Endothelial cell of umbilical vein (primary cell): ENCODE measurements at regions not wholly inside any gene's neighbourhood (a gene's known extent, or its start where the extent isn't known, plus 50 kb on each side); places are given as distances from the start of the nearest gene placed in this dataset.
"Not testable (repeated sequence)": the region's sequence is repeated elsewhere in the genome, so short reads cannot be mapped to it uniquely, and the experiment has no call there.

Experiments used
- BruUV-seq: library from RNA; stranded (reverse); fragments of 400-500 nt; replicated peaks from 2 replicates; lab custom pipeline; 2021; lab: Mats Ljungman, UMichigan
- CTCF ChIA-PET: fragments of 300-600, 350-600 bp; sonication (Branson Sonifier 250); formaldehyde crosslinking; loops from one replicate; lab custom pipeline; 2021; ENCODE audit warnings: antibody characterized with exemption, inconsistent platforms; lab: Charles Lee
- POLR2A ChIA-PET: fragments of 300-600, 350-600 bp; sonication (Branson Sonifier 250); formaldehyde crosslinking; loops from one replicate; lab custom pipeline; 2021; ENCODE audit warnings: antibody characterized with exemption, inconsistent platforms; lab: Charles Lee
- DNase-seq: peaks from one replicate; pipeline ENCODE4 v3.0.0-alpha.2; 2011; ENCODE audit warnings: low read depth, low spot score
- FAIRE-seq: peaks from 2 replicates; lab custom pipeline; 2011; peaks lifted over from hg19 to GRCh38; lab: Jason Lieb, UNC
- H2AFZ ChIP-seq: 2 replicates; pipeline ENCODE4 v1.6.0; 2012; ENCODE audit warnings: low read depth, low read length, control low read depth, inconsistent platforms
- H3K27ac ChIP-seq: 2 replicates; pipeline ENCODE4 v1.5.1; 2011; ENCODE audit warnings: low read depth, mild to moderate bottlenecking, control low read depth, low read length, moderate library complexity; ENCODE audit not compliant: insufficient read depth
- H3K27me3 ChIP-seq, 2 experiments: 2 replicates each; pipeline versions ENCODE4 v1.6.0 to v1.6.1; 2011; ENCODE audit warnings: low read length in 2 of 2, mixed read lengths in 1 of 2; ENCODE audit not compliant: control insufficient read depth in 2 of 2, insufficient read depth in 2 of 2
- H3K36me3 ChIP-seq, 2 experiments: 2 replicates in 1 of 2; 3 replicates in 1 of 2; pipeline ENCODE4 v1.5.1; 2011; ENCODE audit warnings: low read length in 2 of 2, mild to moderate bottlenecking in 1 of 2, moderate library complexity in 1 of 2; ENCODE audit not compliant: control insufficient read depth in 2 of 2, insufficient read depth in 2 of 2; ENCODE audit errors: extremely low read depth in 1 of 2
- H3K4me1 ChIP-seq: 3 replicates; pipeline ENCODE4 v1.5.1; 2011; ENCODE audit warnings: mild to moderate bottlenecking, low read length; ENCODE audit not compliant: control insufficient read depth, insufficient read depth; ENCODE audit errors: extremely low read depth
- H3K4me2 ChIP-seq: 2 replicates; pipeline ENCODE4 v1.6.1; 2011; ENCODE audit warnings: low read length, control low read depth, mixed read lengths; ENCODE audit not compliant: insufficient read depth
- H3K4me3 ChIP-seq, 3 experiments: fragments of 200-600 bp in 1 of 3; sonication (generic), shearing (Covaris generic) in 1 of 3; replicated peaks in 1 of 3; 2 replicates each; pipeline ENCODE4 v1.5.1; 2011 to 2016; ENCODE audit warnings: control low read depth in 3 of 3, low read length in 3 of 3, mild to moderate bottlenecking in 2 of 3, inconsistent platforms in 1 of 3, low read depth in 1 of 3, moderate library complexity in 1 of 3; ENCODE audit not compliant: insufficient read depth in 1 of 3
- H3K79me2 ChIP-seq: 2 replicates; pipeline ENCODE4 v1.6.0; 2012; ENCODE audit warnings: low read length, inconsistent platforms; ENCODE audit not compliant: control insufficient read depth, insufficient read depth
- H3K9ac ChIP-seq: replicated peaks from 2 replicates; pipeline ENCODE3; 2011; ENCODE audit warnings: low read length, control low read depth; ENCODE audit not compliant: insufficient read depth; ENCODE audit errors: extremely low read depth
- H3K9me1 ChIP-seq: replicated peaks from 3 replicates; pipeline ENCODE4 v1.6.0; 2011; ENCODE audit warnings: mild to moderate bottlenecking, low read length; ENCODE audit not compliant: control insufficient read depth, insufficient read depth; ENCODE audit errors: extremely low read depth
- H3K9me3 ChIP-seq: replicated peaks from 2 replicates; pipeline ENCODE4 v1.5.1; 2012; ENCODE audit warnings: low read length, inconsistent platforms; ENCODE audit not compliant: control insufficient read depth, insufficient read depth
- H4K20me1 ChIP-seq: replicated peaks from 2 replicates; pipeline ENCODE3; 2011; ENCODE audit warnings: mild to moderate bottlenecking, low read length; ENCODE audit not compliant: control insufficient read depth, insufficient read depth; ENCODE audit errors: extremely low read depth
- CTCF ChIP-seq, 2 donors: IDR thresholded peaks; 1 replicate in 1 of 2; 2 replicates in 1 of 2; pipeline ENCODE4 v1.5.1; 2011; ENCODE audit warnings: low read length in 2 of 2, mild to moderate bottlenecking in 2 of 2, moderate library complexity in 2 of 2, control low read depth in 1 of 2, inconsistent platforms in 1 of 2, low read depth in 1 of 2; ENCODE audit not compliant: insufficient read depth in 1 of 2; ENCODE audit errors: extremely low read depth in 1 of 2
- EZH2 ChIP-seq: IDR thresholded peaks from 2 replicates; pipeline ENCODE4 v1.6.1; 2012; ENCODE audit warnings: borderline replicate concordance, low read depth, mild to moderate bottlenecking, moderate library complexity, low read length, inconsistent platforms; ENCODE audit not compliant: severe bottlenecking
- FOS ChIP-seq: IDR thresholded peaks from 2 replicates; pipeline ENCODE4 v1.6.1; 2011; ENCODE audit warnings: mild to moderate bottlenecking, low read length, moderate library complexity, borderline replicate concordance; ENCODE audit not compliant: insufficient read depth
- GATA2 ChIP-seq: IDR thresholded peaks from 2 replicates; pipeline ENCODE4 v1.7.0; 2011; ENCODE audit warnings: low read depth, mild to moderate bottlenecking, moderate library complexity, mixed read lengths, low read length; ENCODE audit not compliant: insufficient read length, insufficient read depth
- JUN ChIP-seq: IDR thresholded peaks from 2 replicates; pipeline ENCODE4 v1.6.1; 2011; ENCODE audit warnings: borderline replicate concordance, low read depth; ENCODE audit not compliant: insufficient read length, insufficient read depth
- MAX ChIP-seq: IDR thresholded peaks from 2 replicates; pipeline ENCODE4 v1.6.1; 2011; ENCODE audit not compliant: insufficient read depth, insufficient read length
- MYC ChIP-seq: IDR thresholded peaks from one replicate; pipeline ENCODE4 v1.6.1; 2011; ENCODE audit warnings: mild to moderate bottlenecking, low read depth, low read length
- POLR2A ChIP-seq: IDR thresholded peaks from 2 replicates; pipeline ENCODE4 v1.6.1; 2012; ENCODE audit warnings: low read depth, mild to moderate bottlenecking, control low read depth, low read length
- POLR2AphosphoS5 ChIP-seq: IDR thresholded peaks from 2 replicates; pipeline ENCODE4 v1.6.1; 2012; ENCODE audit warnings: low read depth, mild to moderate bottlenecking, control low read depth, low read length, moderate library complexity; ENCODE audit not compliant: insufficient read depth
- dilution Hi-C: fragments of 300-500 bp; cut with MboI; formaldehyde crosslinking; loops from one replicate; pipeline ENCODE4 v1.15.0; 2019; ENCODE audit warnings: low sequenced_read_pairs; ENCODE audit not compliant: extremely low pct_ligation_motif_present
- intact Hi-C: fragments of 100-400 bp; cut with micrococcal nuclease; formaldehyde crosslinking; loops from one replicate; pipeline ENCODE4 v1.10.0; 2022

GRCh38 chr6:80407976-80408375 lies 301.5 kb downstream of the BCKDHB start:
- dilution Hi-C loops, H3K4me1 ChIP-seq, H3K9ac ChIP-seq, H4K20me1 ChIP-seq, POLR2A ChIA-PET, H3K9me3 ChIP-seq, H3K4me2 ChIP-seq, H2AFZ ChIP-seq, H3K79me2 ChIP-seq, H3K36me3 ChIP-seq, H3K27me3 ChIP-seq, BruUV-seq, H3K27ac ChIP-seq, FAIRE-seq, H3K9me1 ChIP-seq, intact Hi-C loops, H3K4me3 ChIP-seq, DNase-seq: not testable (repeated sequence)
- CTCF ChIA-PET = interaction anchor here (0.8 to 1.1 kb wide), 2 partner anchors 8 to 13 kb away, joined by 3 to 5 read pairs; no protein-coding TSS in a partner anchor

GRCh38 chr6:80404889-80405288 lies 298.4 kb downstream of the BCKDHB start:
- ChIA-PET CTCF (no interaction called here), POLR2A (no interaction called here)
- Histone ChIP-seq H3K27ac (no peak overlapping the region), H3K79me2 (no peaks in the 10 kb centered on the region), H3K9me3 (no peaks in the 10 kb centered on the region), H3K4me1 (no peaks in the 10 kb centered on the region), H3K4me2 (no peak overlapping the region), H2AFZ (no peak overlapping the region), H3K9ac (no peak overlapping the region), H3K36me3 (no peaks in the 10 kb centered on the region), H3K9me1 (no peaks in the 10 kb centered on the region), H3K4me3 (no peak overlapping the region), H4K20me1 (no peaks in the 10 kb centered on the region), H3K27me3 (no peaks in the 10 kb centered on the region)
- dilution Hi-C loops (no loop called here), intact Hi-C loops (no loop called here)
- DNase-seq (no peak), FAIRE-seq (no peak)
- no TSS peak for BruUV-seq
- no peak for TF ChIP-seq FOS
- TF ChIP-seq MYC = no peak
- TF ChIP-seq JUN = no peak
- TF ChIP-seq POLR2A = no peak
- TF ChIP-seq GATA2 = no peak
- no peak for TF ChIP-seq EZH2
- no peak for TF ChIP-seq MAX
- no peak for TF ChIP-seq CTCF (IDR thresholded peaks at IDR 0.05; ENCODE audit: extremely low read depth in 1 of 2, insufficient read depth in 1 of 2, low read depth in 1 of 2, low read length in 2 of 2)
- TF ChIP-seq POLR2AphosphoS5 = no peak
